AG09309 (cell line): ENCODE measurements at regions not wholly inside any gene's neighbourhood (a gene's known extent, or its start where the extent isn't known, plus 50 kb on each side); places are given as distances from the start of the nearest gene placed in this dataset.

Experiments
- DNase-seq: peaks from one replicate; pipeline ENCODE4 v3.0.0-alpha.2; 2010; ENCODE audit warnings: low read depth
- H3K4me3 ChIP-seq: 2 replicates; pipeline ENCODE4 v1.5.1; 2011; ENCODE audit warnings: mild to moderate bottlenecking, low read depth, low read length, moderate library complexity; ENCODE audit not compliant: control insufficient read depth
- CTCF ChIP-seq: IDR thresholded peaks from 2 replicates; pipeline ENCODE4 v1.5.1; 2011; ENCODE audit warnings: mild to moderate bottlenecking, low read depth, low read length, inconsistent platforms; ENCODE audit not compliant: insufficient read depth, control insufficient read depth; ENCODE audit errors: missing control alignments

- DNase-seq, result no peak
- no peak for TF ChIP-seq CTCF
- H3K4me3 ChIP-seq, result no peak overlapping the region
These were observed 275.4 kb upstream of the TFAP2D start for GRCh38 chr6:50437901-50438300.

- no peak for TF ChIP-seq CTCF
- no peak for DNase-seq
- H3K4me3 ChIP-seq, result no peak overlapping the region
These were observed 270.7 kb upstream of the TFAP2D start for GRCh38 chr6:50442531-50443040.

- no peak for DNase-seq
- H3K4me3 ChIP-seq, result no peak overlapping the region
- TF ChIP-seq CTCF, result no peak
These were observed 270.2 kb upstream of the TFAP2D start for GRCh38 chr6:50443144-50443543.

- DNase-seq, result no peak
- H3K4me3 ChIP-seq, result no peak overlapping the region
- no peak for TF ChIP-seq CTCF
These were observed 264.2 kb upstream of the TFAP2D start for GRCh38 chr6:50449128-50449527.

- TF ChIP-seq CTCF, result no peak
- no peak overlapping the region for H3K4me3 ChIP-seq
- DNase-seq, result no peak
These were observed 261.4 kb upstream of the TFAP2D start for GRCh38 chr6:50451826-50452400.

- H3K4me3 ChIP-seq, result no peak overlapping the region
- no peak for DNase-seq
- TF ChIP-seq CTCF, result no peak
These were observed 258.3 kb upstream of the TFAP2D start for GRCh38 chr6:50455029-50455428.
